ENCODE measurements at regions not wholly inside any gene's neighbourhood (a gene's known extent, or its start where the extent isn't known, plus 50 kb on each side); places are given as distances from the start of the nearest gene placed in this dataset.

- no peak for ATAC-seq (replicated peaks in 1 of 4)
- H3K27me3 ChIP-seq (replicated peaks in 1 of 2; ENCODE audit: control insufficient read depth in 2 of 2, extremely low read depth in 1 of 2, insufficient read depth in 2 of 2, low read length in 1 of 2), result peaks cover 0 to 32% of the 10 kb centered on the region in 2 experiments
- no peak for DNase-seq
- ChIA-PET POLR2A (no interaction called here), CTCF (no interaction called here)
- no peak overlapping the region for H3K27ac ChIP-seq (ENCODE audit: low read length)
- H3K9me3 ChIP-seq, result no peaks in the 10 kb centered on the region
- Mint-ChIP-seq H3K4me1 (peaks cover 6 to 9% (median 7%) of the 10 kb centered on the region in 3 donors), H3K4me3 (no peak overlapping the region), H3K9me3 (peaks cover 0 to 3% (median 0%) of the 10 kb centered on the region in 3 donors), H3K27ac (no peak overlapping the region), H3K27me3 (peaks cover 57 to 58% of the 10 kb centered on the region in 2 donors), H3K36me3 (no peaks in the 10 kb centered on the region)
- no peak overlapping the region for H3K4me3 ChIP-seq (ENCODE audit: control insufficient read depth in 1 of 2, extremely low read depth in 1 of 2, low read length in 1 of 2)
- no peaks in the 10 kb centered on the region for H3K36me3 ChIP-seq (ENCODE audit: control insufficient read depth in 2 of 2, extremely low read depth in 1 of 2, insufficient read depth in 1 of 2, low read length in 1 of 2)
- H3K4me1 ChIP-seq (ENCODE audit: control insufficient read depth in 1 of 2, extremely low read depth in 1 of 2, insufficient read depth in 2 of 2, low read length in 2 of 2), result no peaks in the 10 kb centered on the region
- WGBS (ENCODE audit: insufficient coverage), result no CpG with 5 or more reads among the region's 6 CpGs
Observed at GRCh38 chr18:76592096-76592495, 97.1 kb upstream of the ZNF516 start.

- Histone ChIP-seq H3K36me3 (ENCODE audit: control insufficient read depth in 2 of 2, extremely low read depth in 1 of 2, insufficient read depth in 1 of 2, low read length in 1 of 2) (no peaks in the 10 kb centered on the region), H3K4me1 (ENCODE audit: control insufficient read depth in 1 of 2, extremely low read depth in 1 of 2, insufficient read depth in 2 of 2, low read length in 2 of 2) (no peaks in the 10 kb centered on the region), H3K9me3 (no peaks in the 10 kb centered on the region), H3K27me3 (replicated peaks in 1 of 2; ENCODE audit: control insufficient read depth in 2 of 2, extremely low read depth in 1 of 2, insufficient read depth in 2 of 2, low read length in 1 of 2) (peaks cover 0 to 32% of the 10 kb centered on the region in 2 experiments), H3K4me3 (ENCODE audit: control insufficient read depth in 1 of 2, extremely low read depth in 1 of 2, low read length in 1 of 2) (no peak overlapping the region), H3K27ac (ENCODE audit: low read length) (no peak overlapping the region)
- Mint-ChIP-seq H3K27me3 (peaks cover 53 to 57% of the 10 kb centered on the region in 2 donors), H3K4me3 (no peak overlapping the region), H3K9me3 (peaks cover 0 to 3% (median 0%) of the 10 kb centered on the region in 3 donors), H3K36me3 (no peaks in the 10 kb centered on the region), H3K4me1 (peaks cover 6 to 9% (median 7%) of the 10 kb centered on the region in 3 donors), H3K27ac (no peak overlapping the region)
- ChIA-PET CTCF (no interaction called here), POLR2A (no interaction called here)
- 87% methylated on average over 7 of the region's 14 CpGs for WGBS (ENCODE audit: insufficient coverage)
- no peak for DNase-seq
- no peak for ATAC-seq (replicated peaks in 1 of 4)
Observed at GRCh38 chr18:76589866-76590265, 94.8 kb upstream of the ZNF516 start.

GRCh38 chr18:76589316-76589715 is 94.3 kb upstream of the ZNF516 start:
- Histone ChIP-seq H3K9me3 (no peaks in the 10 kb centered on the region), H3K36me3 (ENCODE audit: control insufficient read depth in 2 of 2, extremely low read depth in 1 of 2, insufficient read depth in 1 of 2, low read length in 1 of 2) (no peaks in the 10 kb centered on the region), H3K4me1 (ENCODE audit: control insufficient read depth in 1 of 2, extremely low read depth in 1 of 2, insufficient read depth in 2 of 2, low read length in 2 of 2) (no peaks in the 10 kb centered on the region), H3K4me3 (ENCODE audit: control insufficient read depth in 1 of 2, extremely low read depth in 1 of 2, low read length in 1 of 2) (no peak overlapping the region), H3K27ac (ENCODE audit: low read length) (no peak overlapping the region), H3K27me3 (replicated peaks in 1 of 2; ENCODE audit: control insufficient read depth in 2 of 2, extremely low read depth in 1 of 2, insufficient read depth in 2 of 2, low read length in 1 of 2) (peaks cover 0 to 32% of the 10 kb centered on the region in 2 experiments)
- ChIA-PET POLR2A (no interaction called here), CTCF (interaction anchor here in 1 of 2 donors (0.7 kb wide), 2 partner anchors 78 to 171 kb away, joined by 3 read pairs; no protein-coding TSS in a partner anchor)
- H3K4me1 Mint-ChIP-seq, result peaks cover 6 to 9% (median 7%) of the 10 kb centered on the region in 3 donors
- ATAC-seq (replicated peaks in 1 of 4) (no peak), DNase-seq (no peak)
- H3K36me3 Mint-ChIP-seq, result no peaks in the 10 kb centered on the region
- peaks cover 48 to 51% of the 10 kb centered on the region in 2 donors for H3K27me3 Mint-ChIP-seq
- peaks cover 0 to 3% (median 0%) of the 10 kb centered on the region in 3 donors for H3K9me3 Mint-ChIP-seq
- H3K27ac Mint-ChIP-seq, result no peak overlapping the region
- WGBS (ENCODE audit: insufficient coverage), result no CpG with 5 or more reads among the region's 1 CpG
- peak overlapping the region in 1 of 3 donors; percentile 36 for H3K4me3 Mint-ChIP-seq

- ChIA-PET POLR2A (no interaction called here), CTCF (interaction anchor here in 1 of 2 donors (0.6 to 0.7 kb wide), 3 partner anchors 79 to 189 kb away, joined by 3 read pairs; no protein-coding TSS in a partner anchor)
- H3K27ac Mint-ChIP-seq, result no peak overlapping the region
- Histone ChIP-seq H3K36me3 (ENCODE audit: control insufficient read depth in 2 of 2, extremely low read depth in 1 of 2, insufficient read depth in 1 of 2, low read length in 1 of 2) (no peaks in the 10 kb centered on the region), H3K9me3 (no peaks in the 10 kb centered on the region), H3K27me3 (replicated peaks in 1 of 2; ENCODE audit: control insufficient read depth in 2 of 2, extremely low read depth in 1 of 2, insufficient read depth in 2 of 2, low read length in 1 of 2) (peaks cover 0 to 30% of the 10 kb centered on the region in 2 experiments), H3K27ac (ENCODE audit: low read length) (no peak overlapping the region), H3K4me3 (ENCODE audit: control insufficient read depth in 1 of 2, extremely low read depth in 1 of 2, low read length in 1 of 2) (peak overlapping the region in 1 of 2 donors; percentile 44), H3K4me1 (ENCODE audit: control insufficient read depth in 1 of 2, extremely low read depth in 1 of 2, insufficient read depth in 2 of 2, low read length in 2 of 2) (no peaks in the 10 kb centered on the region)
- H3K36me3 Mint-ChIP-seq, result no peaks in the 10 kb centered on the region
- no peak for ATAC-seq (replicated peaks in 1 of 4)
- peak overlapping the region; percentile 36 to 49 (median 42) for H3K4me3 Mint-ChIP-seq
- 22% methylated on average over 12 of the region's 21 CpGs for WGBS (ENCODE audit: insufficient coverage)
- no peak for DNase-seq
- H3K27me3 Mint-ChIP-seq, result peaks cover 46 to 48% of the 10 kb centered on the region in 2 donors
- H3K4me1 Mint-ChIP-seq, result peaks cover 6 to 9% (median 7%) of the 10 kb centered on the region in 3 donors
- peaks cover 0 to 3% (median 0%) of the 10 kb centered on the region in 3 donors for H3K9me3 Mint-ChIP-seq
Observed at GRCh38 chr18:76588601-76589226, 93.7 kb upstream of the ZNF516 start.

GRCh38 chr18:76587879-76588271 is 92.8 kb upstream of the ZNF516 start:
- POLR2A ChIA-PET, result no interaction called here
- CTCF ChIA-PET, result interaction anchor here in 1 of 2 donors (0.6 kb wide), 1 partner anchor 188 kb away, joined by 3 read pairs; no protein-coding TSS in a partner anchor
- ATAC-seq (replicated peaks in 1 of 4) (no peak), DNase-seq (no peak)
- Histone ChIP-seq H3K4me3 (ENCODE audit: control insufficient read depth in 1 of 2, extremely low read depth in 1 of 2, low read length in 1 of 2) (no peak overlapping the region), H3K27ac (ENCODE audit: low read length) (no peak overlapping the region), H3K9me3 (no peaks in the 10 kb centered on the region), H3K27me3 (replicated peaks in 1 of 2; ENCODE audit: control insufficient read depth in 2 of 2, extremely low read depth in 1 of 2, insufficient read depth in 2 of 2, low read length in 1 of 2) (peaks cover 0 to 25% of the 10 kb centered on the region in 2 experiments), H3K36me3 (ENCODE audit: control insufficient read depth in 2 of 2, extremely low read depth in 1 of 2, insufficient read depth in 1 of 2, low read length in 1 of 2) (no peaks in the 10 kb centered on the region), H3K4me1 (ENCODE audit: control insufficient read depth in 1 of 2, extremely low read depth in 1 of 2, insufficient read depth in 2 of 2, low read length in 2 of 2) (no peaks in the 10 kb centered on the region)
- H3K4me3 Mint-ChIP-seq, result no peak overlapping the region
- H3K4me1 Mint-ChIP-seq, result peaks cover 6 to 9% (median 7%) of the 10 kb centered on the region in 3 donors
- peaks cover 42 to 47% of the 10 kb centered on the region in 2 donors for H3K27me3 Mint-ChIP-seq
- H3K9me3 Mint-ChIP-seq, result peaks cover 0 to 3% (median 0%) of the 10 kb centered on the region in 3 donors
- no peak overlapping the region for H3K27ac Mint-ChIP-seq
- H3K36me3 Mint-ChIP-seq, result no peaks in the 10 kb centered on the region
- no CpG with 5 or more reads among the region's 2 CpGs for WGBS (ENCODE audit: insufficient coverage)

- Histone ChIP-seq H3K36me3 (ENCODE audit: control insufficient read depth in 2 of 2, extremely low read depth in 1 of 2, insufficient read depth in 1 of 2, low read length in 1 of 2) (no peaks in the 10 kb centered on the region), H3K4me3 (ENCODE audit: control insufficient read depth in 1 of 2, extremely low read depth in 1 of 2, low read length in 1 of 2) (no peak overlapping the region), H3K27me3 (replicated peaks in 1 of 2; ENCODE audit: control insufficient read depth in 2 of 2, extremely low read depth in 1 of 2, insufficient read depth in 2 of 2, low read length in 1 of 2) (peaks cover 0 to 25% of the 10 kb centered on the region in 2 experiments), H3K4me1 (ENCODE audit: control insufficient read depth in 1 of 2, extremely low read depth in 1 of 2, insufficient read depth in 2 of 2, low read length in 2 of 2) (no peaks in the 10 kb centered on the region), H3K9me3 (no peaks in the 10 kb centered on the region), H3K27ac (ENCODE audit: low read length) (no peak overlapping the region)
- 92% methylated on average over 24 of the region's 30 CpGs for whole genome bisulfite sequencing (ENCODE audit: insufficient coverage)
- DNase-seq (no peak), ATAC-seq (replicated peaks in 1 of 4) (no peak)
- Mint-ChIP-seq H3K27ac (no peak overlapping the region), H3K36me3 (no peaks in the 10 kb centered on the region), H3K9me3 (peaks cover 0 to 3% (median 0%) of the 10 kb centered on the region in 3 donors), H3K4me3 (no peak overlapping the region), H3K27me3 (peaks cover 37 to 41% of the 10 kb centered on the region in 2 donors), H3K4me1 (peaks cover 6 to 9% (median 7%) of the 10 kb centered on the region in 3 donors)
- POLR2A ChIA-PET, result no interaction called here
- CTCF ChIA-PET, result interaction anchor here in 1 of 2 donors (0.6 kb wide), 1 partner anchor 177 kb away, joined by 3 read pairs; no protein-coding TSS in a partner anchor
Observed at GRCh38 chr18:76587147-76587878, 92.3 kb upstream of the ZNF516 start.

All from T-cell (primary cell).